Sigmoid colon (tissue), 6 donors: ENCODE measurements at regions not wholly inside any gene's neighbourhood (a gene's known extent, or its start where the extent isn't known, plus 50 kb on each side); places are given as distances from the start of the nearest gene placed in this dataset.

Experiments used
- DNase-seq: peaks from one replicate; pipeline ENCODE4 v3.0.0-alpha.2; 2019
- H3K27ac ChIP-seq, 4 donors: fragments of 200-600 bp; sonication (generic); one replicate each; pipeline ENCODE4 v1.5.1; 2016 to 2019; ENCODE audit warnings: mild to moderate bottlenecking in 1 of 4
- H3K27me3 ChIP-seq, 3 donors: fragments of 200-600 bp; sonication (generic); one replicate each; pipeline ENCODE4 v1.5.1; 2019; ENCODE audit warnings: mild to moderate bottlenecking in 1 of 3
- H3K36me3 ChIP-seq, 4 donors: fragments of 200-600 bp; sonication (generic); one replicate each; pipeline ENCODE4 v1.5.1; 2016 to 2019
- H3K4me1 ChIP-seq, 4 donors: fragments of 200-600 bp; sonication (generic); one replicate each; pipeline ENCODE4 v1.5.1; 2017 to 2019
- H3K4me3 ChIP-seq, 4 donors: fragments of 200-600 bp; sonication (generic); one replicate each; pipeline ENCODE4 v1.5.1; 2017 to 2019; ENCODE audit warnings: mild to moderate bottlenecking in 2 of 4, moderate library complexity in 1 of 4
- H3K9me3 ChIP-seq, 4 donors: fragments of 200-600 bp in 3 of 4; sonication (generic) in 3 of 4; one replicate each; pipeline versions ENCODE4 v1.5.1 to v1.6.1; 2013 to 2019
- CTCF ChIP-seq, 4 experiments: fragments of 450-650 bp in 3 of 4; fragments of 200-600 bp in 1 of 4; IDR thresholded peaks; one replicate each; pipeline ENCODE4 v1.5.1; 2016 to 2019; ENCODE audit warnings: antibody characterized with exemption in 4 of 4, mild to moderate bottlenecking in 3 of 4, moderate library complexity in 2 of 4
- EP300 ChIP-seq, 4 donors: sonication (generic); formaldehyde crosslinking; IDR thresholded peaks; one replicate each; pipeline ENCODE4 v1.6.1; 2017; ENCODE audit warnings: antibody characterized with exemption in 4 of 4
- POLR2A ChIP-seq, 2 donors: fragments of 450-650 bp; IDR thresholded peaks; one replicate each; pipeline ENCODE4 v1.6.1; 2016; ENCODE audit warnings: antibody characterized with exemption in 2 of 2, mild to moderate bottlenecking in 2 of 2, moderate library complexity in 2 of 2
- POLR2AphosphoS5 ChIP-seq, 4 donors: sonication (generic); formaldehyde crosslinking; IDR thresholded peaks; one replicate each; pipeline ENCODE4 v1.6.1; 2017; ENCODE audit warnings: antibody characterized with exemption in 4 of 4
- WGBS, 2 donors: extraction: QIAGEN DNeasy Blood & Tissue Kit; methylation state at CpG; one replicate each; pipeline ENCODE4 v1.1.7; 2013; 5-methylcytosine and 5-hydroxymethylcytosine counted together
- intact Hi-C: fragments of 100-400 bp; cut with DNase I; formaldehyde crosslinking; loops from one replicate; pipeline ENCODE4 v1.15.1; 2023
- donor health status: healthy with polysubstance abuse.
- donor health status: healthy.

DNA sequence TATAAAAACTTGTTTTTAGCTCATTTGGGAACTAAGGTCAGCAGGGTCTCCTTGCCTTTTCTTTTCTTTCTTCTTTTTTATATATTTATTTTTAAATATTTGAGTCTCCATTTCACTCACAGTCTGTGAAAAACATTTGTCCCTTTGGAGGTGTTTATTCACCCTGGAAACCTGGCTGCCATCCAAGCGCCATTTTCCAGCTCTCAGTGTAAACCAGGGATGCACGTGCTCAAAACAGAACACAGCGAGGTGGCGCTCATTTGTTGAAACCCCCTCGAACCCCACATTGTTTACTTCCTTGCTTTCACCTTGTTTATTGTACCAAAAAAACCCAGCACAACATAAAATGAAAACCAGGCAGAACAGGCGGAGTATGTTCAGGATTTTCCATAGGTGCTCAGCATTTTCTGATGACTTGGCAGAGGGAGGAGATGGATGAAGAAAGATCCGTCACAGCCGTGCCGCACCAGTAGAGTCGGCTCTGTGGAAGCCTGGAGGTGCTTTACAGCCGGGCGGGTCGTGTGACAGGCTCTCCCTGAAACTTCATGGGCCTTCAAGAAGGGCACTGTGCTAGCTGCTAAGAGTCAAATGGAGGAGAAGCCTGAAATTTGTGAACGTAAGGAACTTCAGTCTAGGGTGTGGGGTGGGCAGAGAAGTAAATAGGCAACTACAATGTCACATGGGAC lies 284.4 kb downstream of the FOXL1 start:
- peaks cover 0 to 25% (median 0%) of the 10 kb centered on the region in 3 donors for H3K27me3 ChIP-seq
- H3K4me3 ChIP-seq: no peak overlapping the region
- no peaks in the 10 kb centered on the region for H3K36me3 ChIP-seq
- no peak for DNase-seq
- intact Hi-C loops: no loop called here
- H3K9me3 ChIP-seq: no peaks in the 10 kb centered on the region
- H3K27ac ChIP-seq: no peak overlapping the region
- 45 to 67% methylated on average over 14 of the region's 14 CpGs for WGBS, 2 donors
- H3K4me1 ChIP-seq: peaks cover 0 to 18% (median 6%) of the 10 kb centered on the region in 4 donors
- TF ChIP-seq POLR2AphosphoS5 (IDR thresholded peaks at IDR 0.05): no peak
- TF ChIP-seq POLR2A (IDR thresholded peaks at IDR 0.05): no peak
- TF ChIP-seq CTCF (IDR thresholded peaks at IDR 0.05): no peak
- no peak for TF ChIP-seq EP300 (IDR thresholded peaks at IDR 0.05)

DNA sequence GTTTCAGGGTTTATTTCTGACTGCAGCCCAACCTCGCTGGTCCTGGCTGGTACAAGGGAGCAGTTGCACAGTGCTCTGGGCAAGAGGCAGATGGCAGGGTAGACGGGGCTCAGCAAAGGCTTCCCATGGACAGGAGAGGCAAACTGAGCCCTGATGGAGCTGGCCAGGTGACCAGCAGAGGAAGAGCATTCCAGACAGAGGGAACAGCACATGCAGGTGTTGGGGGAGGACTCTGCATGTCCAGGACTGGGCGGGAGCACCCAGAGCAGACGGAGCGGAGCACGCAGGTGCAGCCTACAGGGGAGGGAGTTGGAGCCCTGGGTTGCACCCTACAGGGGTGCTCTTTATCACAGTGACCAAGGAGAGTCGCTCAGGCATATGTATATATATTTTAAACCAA lies 285.3 kb downstream of the FOXL1 start:
- H3K9me3 ChIP-seq: no peaks in the 10 kb centered on the region
- DNase-seq: no peak
- intact Hi-C loops: no loop called here
- peaks cover 0 to 18% (median 6%) of the 10 kb centered on the region in 4 donors for H3K4me1 ChIP-seq
- no peak overlapping the region for H3K4me3 ChIP-seq
- TF ChIP-seq CTCF (IDR thresholded peaks at IDR 0.05) (no peak), EP300 (IDR thresholded peaks at IDR 0.05) (no peak), POLR2AphosphoS5 (IDR thresholded peaks at IDR 0.05) (no peak)
- H3K36me3 ChIP-seq: no peaks in the 10 kb centered on the region
- peaks cover 0 to 26% (median 0%) of the 10 kb centered on the region in 3 donors for H3K27me3 ChIP-seq
- no peak overlapping the region for H3K27ac ChIP-seq
- whole genome bisulfite sequencing, 2 donors: 83 to 89% methylated on average over 7 of the region's 7 CpGs

DNA sequence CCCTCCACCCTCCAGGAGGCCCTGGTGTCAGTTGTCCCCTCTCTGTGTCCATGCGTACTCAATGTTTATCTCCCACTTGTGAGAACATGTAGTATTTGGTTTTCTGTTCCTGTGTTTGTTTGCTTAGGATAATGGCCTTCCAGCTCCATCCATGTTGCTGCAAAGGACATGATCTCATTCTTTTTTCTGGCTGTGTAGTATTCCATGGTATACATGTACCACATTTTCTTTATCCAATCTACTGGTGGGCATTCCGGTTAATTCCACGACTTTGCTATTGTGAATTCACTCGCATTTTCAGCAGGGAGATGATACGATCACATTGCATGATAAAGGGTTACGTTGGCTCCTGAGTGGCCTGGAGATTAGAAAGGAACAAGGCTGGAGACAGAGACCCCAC lies 286.2 kb downstream of the FOXL1 start:
- Histone ChIP-seq H3K4me3 (no peak overlapping the region), H3K9me3 (no peaks in the 10 kb centered on the region), H3K36me3 (no peaks in the 10 kb centered on the region), H3K27ac (no peak overlapping the region), H3K27me3 (peaks cover 0 to 28% (median 0%) of the 10 kb centered on the region in 3 donors), H3K4me1 (peaks cover 0 to 18% (median 6%) of the 10 kb centered on the region in 4 donors)
- intact Hi-C loops: no loop called here
- no peak for DNase-seq
- WGBS, 2 donors: 95 to 97% methylated on average over 6 of the region's 6 CpGs
- TF ChIP-seq CTCF (IDR thresholded peaks at IDR 0.05): no peak
- no peak for TF ChIP-seq POLR2A (IDR thresholded peaks at IDR 0.05)
- no peak for TF ChIP-seq POLR2AphosphoS5 (IDR thresholded peaks at IDR 0.05)
- no peak for TF ChIP-seq EP300 (IDR thresholded peaks at IDR 0.05)

- H3K27ac ChIP-seq: peak overlapping the region in 1 of 4 donors; percentile 4
- H3K36me3 ChIP-seq: no peaks in the 10 kb centered on the region
- peaks cover 0 to 42% (median 6%) of the 10 kb centered on the region in 3 donors for H3K27me3 ChIP-seq
- TF ChIP-seq EP300 (IDR thresholded peaks at IDR 0.05) (peak in 1 of 4 donors; percentile 45), POLR2AphosphoS5 (IDR thresholded peaks at IDR 0.05) (peak in 1 of 4 donors; percentile 27), CTCF (IDR thresholded peaks at IDR 0.05) (no peak)
- peak; percentile 78 for DNase-seq
- H3K4me1 ChIP-seq: peaks cover 0 to 18% (median 6%) of the 10 kb centered on the region in 4 donors
- intact Hi-C loops: no loop called here
- 70 to 74% methylated on average over 23 of the region's 23 CpGs for WGBS, 2 donors
- no peaks in the 10 kb centered on the region for H3K9me3 ChIP-seq
- no peak overlapping the region for H3K4me3 ChIP-seq
These were observed 287.7 kb downstream of the FOXL1 start for GRCh38 chr16:86865851-86866662.
